ENCODE measurements at regions not wholly inside any gene's neighbourhood (a gene's known extent, or its start where the extent isn't known, plus 50 kb on each side); places are given as distances from the start of the nearest gene placed in this dataset.

GRCh38 chr3:64856106-64856505 lies 168.3 kb upstream of the ADAMTS9 start:
- no peaks in the 10 kb centered on the region for H3K4me1 Mint-ChIP-seq
- no peak overlapping the region for H3K27ac Mint-ChIP-seq
- no peaks in the 10 kb centered on the region for H3K27me3 Mint-ChIP-seq
- no peaks in the 10 kb centered on the region for H3K36me3 Mint-ChIP-seq
- no peaks in the 10 kb centered on the region for H3K9me3 Mint-ChIP-seq
- no peak overlapping the region for H3K4me3 Mint-ChIP-seq
- no peak for ATAC-seq (ENCODE audit: low read depth)
- POLR2A ChIA-PET, result no interaction called here
- no peak for DNase-seq

- POLR2A ChIA-PET, result no interaction called here
- no peaks in the 10 kb centered on the region for H3K9me3 Mint-ChIP-seq
- no peaks in the 10 kb centered on the region for H3K36me3 Mint-ChIP-seq
- H3K27me3 Mint-ChIP-seq, result no peaks in the 10 kb centered on the region
- no peak overlapping the region for H3K4me3 Mint-ChIP-seq
- H3K27ac Mint-ChIP-seq, result no peak overlapping the region
- H3K4me1 Mint-ChIP-seq, result no peaks in the 10 kb centered on the region
- ATAC-seq (ENCODE audit: low read depth), result no peak
- no peak for DNase-seq
Observed at GRCh38 chr3:64853456-64853855, 165.7 kb upstream of the ADAMTS9 start.

GRCh38 chr3:64852738-64853137 lies 164.9 kb upstream of the ADAMTS9 start:
- Mint-ChIP-seq H3K4me1 (no peaks in the 10 kb centered on the region), H3K27me3 (no peaks in the 10 kb centered on the region), H3K36me3 (no peaks in the 10 kb centered on the region), H3K9me3 (no peaks in the 10 kb centered on the region), H3K4me3 (no peak overlapping the region), H3K27ac (no peak overlapping the region)
- no peak for DNase-seq
- POLR2A ChIA-PET, result no interaction called here
- ATAC-seq (ENCODE audit: low read depth), result no peak

GRCh38 chr3:64848822-64849221 lies 161.0 kb upstream of the ADAMTS9 start:
- Mint-ChIP-seq H3K27ac (no peak overlapping the region), H3K4me3 (no peak overlapping the region), H3K9me3 (peaks cover 4% of the 10 kb centered on the region), H3K4me1 (no peaks in the 10 kb centered on the region), H3K27me3 (no peaks in the 10 kb centered on the region), H3K36me3 (no peaks in the 10 kb centered on the region)
- DNase-seq (no peak), ATAC-seq (ENCODE audit: low read depth) (no peak)
- POLR2A ChIA-PET, result no interaction called here

- H3K27ac Mint-ChIP-seq, result no peak overlapping the region
- H3K9me3 Mint-ChIP-seq, result peaks cover 4% of the 10 kb centered on the region
- no peaks in the 10 kb centered on the region for H3K36me3 Mint-ChIP-seq
- DNase-seq, result no peak
- ATAC-seq (ENCODE audit: low read depth), result no peak
- no peaks in the 10 kb centered on the region for H3K27me3 Mint-ChIP-seq
- POLR2A ChIA-PET, result no interaction called here
- no peaks in the 10 kb centered on the region for H3K4me1 Mint-ChIP-seq
- H3K4me3 Mint-ChIP-seq, result no peak overlapping the region
Observed at GRCh38 chr3:64848127-64848800, 160.5 kb upstream of the ADAMTS9 start.

- Mint-ChIP-seq H3K27ac (no peak overlapping the region), H3K27me3 (no peaks in the 10 kb centered on the region), H3K36me3 (no peaks in the 10 kb centered on the region), H3K4me1 (no peaks in the 10 kb centered on the region), H3K4me3 (no peak overlapping the region), H3K9me3 (peaks cover 4% of the 10 kb centered on the region)
- ATAC-seq (ENCODE audit: low read depth), result no peak
- no peak for DNase-seq
- POLR2A ChIA-PET, result no interaction called here
Observed at GRCh38 chr3:64844558-64844957, 156.8 kb upstream of the ADAMTS9 start.

GRCh38 chr3:64837986-64838735 lies 150.4 kb upstream of the ADAMTS9 start:
- Mint-ChIP-seq H3K27me3 (no peaks in the 10 kb centered on the region), H3K4me1 (no peaks in the 10 kb centered on the region), H3K9me3 (peaks cover 2% of the 10 kb centered on the region), H3K36me3 (no peaks in the 10 kb centered on the region), H3K4me3 (no peak overlapping the region), H3K27ac (no peak overlapping the region)
- DNase-seq, result no peak
- ATAC-seq (ENCODE audit: low read depth), result no peak
- POLR2A ChIA-PET, result no interaction called here

- POLR2A ChIA-PET, result no interaction called here
- DNase-seq (no peak), ATAC-seq (ENCODE audit: low read depth) (no peak)
- H3K27me3 Mint-ChIP-seq, result no peaks in the 10 kb centered on the region
- H3K36me3 Mint-ChIP-seq, result no peaks in the 10 kb centered on the region
- no peak overlapping the region for H3K4me3 Mint-ChIP-seq
- H3K9me3 Mint-ChIP-seq, result peaks cover 2% of the 10 kb centered on the region
- no peak overlapping the region for H3K27ac Mint-ChIP-seq
- no peaks in the 10 kb centered on the region for H3K4me1 Mint-ChIP-seq
Observed at GRCh38 chr3:64837126-64837738, 149.4 kb upstream of the ADAMTS9 start.

GRCh38 chr3:64836097-64836496 lies 148.3 kb upstream of the ADAMTS9 start:
- no peaks in the 10 kb centered on the region for H3K27me3 Mint-ChIP-seq

GRCh38 chr3:64832098-64832497 lies 144.3 kb upstream of the ADAMTS9 start:
- no peak for DNase-seq
- Mint-ChIP-seq H3K4me1 (no peaks in the 10 kb centered on the region), H3K27ac (no peak overlapping the region), H3K36me3 (no peaks in the 10 kb centered on the region), H3K4me3 (no peak overlapping the region), H3K9me3 (peaks cover 2% of the 10 kb centered on the region), H3K27me3 (no peaks in the 10 kb centered on the region)
- no peak for ATAC-seq (ENCODE audit: low read depth)
- POLR2A ChIA-PET, result no interaction called here

More at GRCh38 chr3:64836097-64836496, 148.3 kb upstream of the ADAMTS9 start:
- DNase-seq, result no peak
- no peaks in the 10 kb centered on the region for H3K36me3 Mint-ChIP-seq
- ATAC-seq (ENCODE audit: low read depth), result no peak
- H3K4me1 Mint-ChIP-seq, result no peaks in the 10 kb centered on the region
- POLR2A ChIA-PET, result no interaction called here
- peaks cover 2% of the 10 kb centered on the region for H3K9me3 Mint-ChIP-seq
- H3K27ac Mint-ChIP-seq, result no peak overlapping the region
- H3K4me3 Mint-ChIP-seq, result no peak overlapping the region

GRCh38 chr3:64830681-64831080 lies 142.9 kb upstream of the ADAMTS9 start:
- DNase-seq, result no peak
- H3K9me3 Mint-ChIP-seq, result peaks cover 2% of the 10 kb centered on the region
- POLR2A ChIA-PET, result no interaction called here
- H3K27ac Mint-ChIP-seq, result no peak overlapping the region
- no peaks in the 10 kb centered on the region for H3K36me3 Mint-ChIP-seq
- no peak overlapping the region for H3K4me3 Mint-ChIP-seq
- ATAC-seq (ENCODE audit: low read depth), result no peak
- H3K4me1 Mint-ChIP-seq, result no peaks in the 10 kb centered on the region
- H3K27me3 Mint-ChIP-seq, result no peaks in the 10 kb centered on the region

- H3K4me3 Mint-ChIP-seq, result no peak overlapping the region
- H3K36me3 Mint-ChIP-seq, result no peaks in the 10 kb centered on the region
- no peaks in the 10 kb centered on the region for H3K9me3 Mint-ChIP-seq
- no peaks in the 10 kb centered on the region for H3K4me1 Mint-ChIP-seq
- ATAC-seq (ENCODE audit: low read depth), result no peak
- POLR2A ChIA-PET, result no interaction called here
- H3K27me3 Mint-ChIP-seq, result no peaks in the 10 kb centered on the region
- H3K27ac Mint-ChIP-seq, result no peak overlapping the region
- no peak for DNase-seq
Observed at GRCh38 chr3:64829331-64829730, 141.5 kb upstream of the ADAMTS9 start.

GRCh38 chr3:64828276-64828675 lies 140.5 kb upstream of the ADAMTS9 start:
- H3K36me3 Mint-ChIP-seq, result no peaks in the 10 kb centered on the region
- no peak overlapping the region for H3K27ac Mint-ChIP-seq
- DNase-seq, result no peak
- ATAC-seq (ENCODE audit: low read depth), result no peak
- no peaks in the 10 kb centered on the region for H3K9me3 Mint-ChIP-seq
- H3K4me3 Mint-ChIP-seq, result no peak overlapping the region
- H3K27me3 Mint-ChIP-seq, result no peaks in the 10 kb centered on the region
- POLR2A ChIA-PET, result no interaction called here
- H3K4me1 Mint-ChIP-seq, result no peaks in the 10 kb centered on the region

- POLR2A ChIA-PET, result no interaction called here
- ATAC-seq (ENCODE audit: low read depth) (no peak), DNase-seq (no peak)
- Mint-ChIP-seq H3K27ac (no peak overlapping the region), H3K36me3 (no peaks in the 10 kb centered on the region), H3K4me3 (no peak overlapping the region), H3K4me1 (no peaks in the 10 kb centered on the region), H3K27me3 (no peaks in the 10 kb centered on the region), H3K9me3 (no peaks in the 10 kb centered on the region)
Observed at GRCh38 chr3:64827431-64827830, 139.6 kb upstream of the ADAMTS9 start.
